HepG2 (cell line): ENCODE measurements at regions not wholly inside any gene's neighbourhood (a gene's known extent, or its start where the extent isn't known, plus 50 kb on each side); places are given as distances from the start of the nearest gene placed in this dataset.

Experiments
- CREB1 ChIP-seq, 2 experiments: fragments of 450-650 bp in 1 of 2; IDR thresholded peaks; 2 replicates each; pipeline ENCODE4 v1.6.1; 2016 to 2017; ENCODE audit warnings: control low read depth in 1 of 2, mild to moderate bottlenecking in 1 of 2, missing compliant biosample characterization in 1 of 2, missing genetic modification characterization in 1 of 2
- GPN1 ChIP-seq: sonication (generic); formaldehyde crosslinking; IDR thresholded peaks from 2 replicates; pipeline ENCODE4 v1.5.1; 2020; ENCODE audit warnings: missing genetic modification reagents, borderline replicate concordance
- HNF1B ChIP-seq: sonication (generic); formaldehyde crosslinking; IDR thresholded peaks from 2 replicates; pipeline ENCODE4 v1.5.1; 2020; ENCODE audit warnings: mild to moderate bottlenecking, moderate library complexity, missing genetic modification reagents
- IRF1 ChIP-seq: sonication (generic); formaldehyde crosslinking; IDR thresholded peaks from 2 replicates; pipeline ENCODE4 v1.4.0; 2020; ENCODE audit warnings: low read depth, mild to moderate bottlenecking, missing genetic modification reagents
- ISL2 ChIP-seq: sonication (generic); formaldehyde crosslinking; IDR thresholded peaks from 2 replicates; pipeline ENCODE4 v1.5.0; 2020; ENCODE audit warnings: missing genetic modification reagents
- KAT8 ChIP-seq: IDR thresholded peaks from 2 replicates; pipeline ENCODE4 v1.6.1; 2016; ENCODE audit warnings: missing genetic modification reagents, missing compliant biosample characterization
- KDM1A ChIP-seq: IDR thresholded peaks from 2 replicates; pipeline ENCODE4 v1.6.1; 2016; ENCODE audit warnings: missing compliant biosample characterization
- KLF6 ChIP-seq: IDR thresholded peaks from 2 replicates; pipeline ENCODE4 v1.8.0; 2016; ENCODE audit warnings: missing biosample characterization, missing genetic modification reagents
- MEIS1 ChIP-seq: sonication (generic); formaldehyde crosslinking; IDR thresholded peaks from 2 replicates; pipeline ENCODE4 v1.9.0; 2021; ENCODE audit warnings: mild to moderate bottlenecking, missing genetic modification reagents, moderate library complexity, borderline replicate concordance
- MXI1 ChIP-seq: IDR thresholded peaks from 3 replicates; pipeline ENCODE4 v1.6.1; 2012; ENCODE audit warnings: low read depth, low read length, inconsistent platforms, borderline replicate concordance
- NFATC3 ChIP-seq: sonication (generic); formaldehyde crosslinking; IDR thresholded peaks from 2 replicates; pipeline ENCODE4 v1.5.1; 2020; ENCODE audit warnings: mild to moderate bottlenecking, missing genetic modification reagents
- POGZ ChIP-seq: sonication (generic); formaldehyde crosslinking; IDR thresholded peaks from 2 replicates; pipeline ENCODE4 v1.4.0; 2020; ENCODE audit warnings: mild to moderate bottlenecking, missing genetic modification reagents
- RNF2 ChIP-seq: fragments of 450-650 bp; conservative IDR thresholded peaks from 2 replicates; pipeline ENCODE4 v1.6.1; 2016; ENCODE audit warnings: low read depth
- SAP130 ChIP-seq: IDR thresholded peaks from 2 replicates; pipeline ENCODE4 v1.6.1; 2016; ENCODE audit warnings: low read depth
- SP5 ChIP-seq: IDR thresholded peaks from 2 replicates; pipeline ENCODE4 v1.6.1; 2016; ENCODE audit warnings: low read depth, borderline replicate concordance
- TEF ChIP-seq: sonication (generic); formaldehyde crosslinking; IDR thresholded peaks from 2 replicates; pipeline ENCODE4 v1.5.0; 2020; ENCODE audit warnings: missing genetic modification reagents
- TFE3 ChIP-seq: IDR thresholded peaks from 2 replicates; pipeline ENCODE4 v1.6.1; 2016
- ZNF30 ChIP-seq: sonication (generic); formaldehyde crosslinking; IDR thresholded peaks from 2 replicates; pipeline ENCODE4 v1.5.0; 2020; ENCODE audit warnings: mild to moderate bottlenecking, missing genetic modification reagents
- ZNF34 ChIP-seq: sonication (generic); formaldehyde crosslinking; IDR thresholded peaks from 2 replicates; pipeline ENCODE4 v1.4.0; 2020; ENCODE audit warnings: mild to moderate bottlenecking, missing genetic modification reagents, borderline replicate concordance
- ZNF501 ChIP-seq: sonication (generic); formaldehyde crosslinking; IDR thresholded peaks from 2 replicates; pipeline ENCODE4 v1.5.1; 2020; ENCODE audit warnings: mild to moderate bottlenecking, moderate library complexity, missing genetic modification reagents
- TF ChIP-seq, protein P1 (sequence below): sonication (generic); formaldehyde crosslinking; IDR thresholded peaks from 2 replicates; pipeline ENCODE4 v1.4.0; 2020; ENCODE audit warnings: missing genetic modification reagents

DNA sequence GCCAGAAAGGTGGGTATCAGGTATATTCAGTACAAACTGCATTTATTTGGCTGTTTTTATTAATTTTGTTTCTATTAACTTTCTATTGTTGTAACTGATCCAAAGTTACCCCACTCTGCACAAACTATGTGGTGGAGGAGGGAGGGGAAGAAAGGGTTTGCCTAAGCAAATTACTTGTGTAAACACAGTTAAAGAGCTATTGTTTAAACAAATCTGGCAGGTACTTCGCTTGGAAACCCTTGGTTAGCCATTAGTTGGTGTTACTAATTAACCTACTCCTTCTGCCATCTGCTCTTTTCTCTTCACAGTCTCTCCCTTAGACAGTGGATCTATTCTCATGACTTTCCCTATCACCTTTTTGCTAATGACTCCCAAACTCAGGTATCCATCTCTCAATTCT is 328.4 kb upstream of the NECTIN3 start (continued):
- no peak for TF ChIP-seq MXI1
- no peak for TF ChIP-seq IRF1 (CRISPR knock-in tag)
- TF ChIP-seq HNF1B, result peak; percentile 87
- no peak for TF ChIP-seq CREB1 (IDR thresholded peaks at IDR 0.05)
- 0 out of 2 replicates have a peak, but pooled peaks have one; percentile 41 for TF ChIP-seq CREB1 (CRISPR knock-in tag; IDR thresholded peaks at IDR 0.05)
- TF ChIP-seq KLF6 (CRISPR knock-in tag), result no peak
- no peak for TF ChIP-seq TFE3 (CRISPR knock-in tag)
- no peak for TF ChIP-seq KDM1A (CRISPR knock-in tag)
- TF ChIP-seq ZNF501 (CRISPR knock-in tag), result no peak
- TF ChIP-seq, protein P1, sequence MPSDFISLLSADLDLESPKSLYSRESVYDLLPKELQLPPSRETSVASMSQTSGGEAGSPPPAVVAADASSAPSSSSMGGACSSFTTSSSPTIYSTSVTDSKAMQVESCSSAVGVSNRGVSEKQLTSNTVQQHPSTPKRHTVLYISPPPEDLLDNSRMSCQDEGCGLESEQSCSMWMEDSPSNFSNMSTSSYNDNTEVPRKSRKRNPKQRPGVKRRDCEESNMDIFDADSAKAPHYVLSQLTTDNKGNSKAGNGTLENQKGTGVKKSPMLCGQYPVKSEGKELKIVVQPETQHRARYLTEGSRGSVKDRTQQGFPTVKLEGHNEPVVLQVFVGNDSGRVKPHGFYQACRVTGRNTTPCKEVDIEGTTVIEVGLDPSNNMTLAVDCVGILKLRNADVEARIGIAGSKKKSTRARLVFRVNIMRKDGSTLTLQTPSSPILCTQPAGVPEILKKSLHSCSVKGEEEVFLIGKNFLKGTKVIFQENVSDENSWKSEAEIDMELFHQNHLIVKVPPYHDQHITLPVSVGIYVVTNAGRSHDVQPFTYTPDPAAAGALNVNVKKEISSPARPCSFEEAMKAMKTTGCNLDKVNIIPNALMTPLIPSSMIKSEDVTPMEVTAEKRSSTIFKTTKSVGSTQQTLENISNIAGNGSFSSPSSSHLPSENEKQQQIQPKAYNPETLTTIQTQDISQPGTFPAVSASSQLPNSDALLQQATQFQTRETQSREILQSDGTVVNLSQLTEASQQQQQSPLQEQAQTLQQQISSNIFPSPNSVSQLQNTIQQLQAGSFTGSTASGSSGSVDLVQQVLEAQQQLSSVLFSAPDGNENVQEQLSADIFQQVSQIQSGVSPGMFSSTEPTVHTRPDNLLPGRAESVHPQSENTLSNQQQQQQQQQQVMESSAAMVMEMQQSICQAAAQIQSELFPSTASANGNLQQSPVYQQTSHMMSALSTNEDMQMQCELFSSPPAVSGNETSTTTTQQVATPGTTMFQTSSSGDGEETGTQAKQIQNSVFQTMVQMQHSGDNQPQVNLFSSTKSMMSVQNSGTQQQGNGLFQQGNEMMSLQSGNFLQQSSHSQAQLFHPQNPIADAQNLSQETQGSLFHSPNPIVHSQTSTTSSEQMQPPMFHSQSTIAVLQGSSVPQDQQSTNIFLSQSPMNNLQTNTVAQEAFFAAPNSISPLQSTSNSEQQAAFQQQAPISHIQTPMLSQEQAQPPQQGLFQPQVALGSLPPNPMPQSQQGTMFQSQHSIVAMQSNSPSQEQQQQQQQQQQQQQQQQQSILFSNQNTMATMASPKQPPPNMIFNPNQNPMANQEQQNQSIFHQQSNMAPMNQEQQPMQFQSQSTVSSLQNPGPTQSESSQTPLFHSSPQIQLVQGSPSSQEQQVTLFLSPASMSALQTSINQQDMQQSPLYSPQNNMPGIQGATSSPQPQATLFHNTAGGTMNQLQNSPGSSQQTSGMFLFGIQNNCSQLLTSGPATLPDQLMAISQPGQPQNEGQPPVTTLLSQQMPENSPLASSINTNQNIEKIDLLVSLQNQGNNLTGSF (CRISPR knock-in tag), result no peak
- TF ChIP-seq NFATC3 (CRISPR knock-in tag), result no peak
- TF ChIP-seq SAP130, result peak; percentile 57
- no peak for TF ChIP-seq ZNF30 (CRISPR knock-in tag)
- TF ChIP-seq ZNF34 (CRISPR knock-in tag), result no peak
- peak; percentile 66; the same call in 1 of the 2 replicates for TF ChIP-seq POGZ (CRISPR knock-in tag)
- no peak for TF ChIP-seq MEIS1 (CRISPR knock-in tag)
- no peak for TF ChIP-seq RNF2
- TF ChIP-seq ISL2 (CRISPR knock-in tag), result peak; percentile 87
- TF ChIP-seq SP5, result peak; percentile 94
- no peak for TF ChIP-seq GPN1 (CRISPR knock-in tag)
- TF ChIP-seq KAT8 (CRISPR knock-in tag), result no peak; the same call in 1 of the 2 replicates
- no peak for TF ChIP-seq TEF (CRISPR knock-in tag)
